ENCODE measurements at regions not wholly inside any gene's neighbourhood (a gene's known extent, or its start where the extent isn't known, plus 50 kb on each side); places are given as distances from the start of the nearest gene placed in this dataset.

- no peak for TF ChIP-seq CTCF (IDR thresholded peaks at IDR 0.05; ENCODE audit: borderline replicate concordance, insufficient read depth, low read depth, low read length)
- no peak overlapping the region for H3K4me3 ChIP-seq (ENCODE audit: low read depth, low read length)
Observed at GRCh38 chr6:156622185-156622584, 155.0 kb upstream of the ARID1B start.

- TF ChIP-seq CTCF (IDR thresholded peaks at IDR 0.05; ENCODE audit: borderline replicate concordance, insufficient read depth, low read depth, low read length): no peak
- no peak overlapping the region for H3K4me3 ChIP-seq (ENCODE audit: low read depth, low read length)
Observed at GRCh38 chr6:156620331-156620730, 156.8 kb upstream of the ARID1B start.

GRCh38 chr6:156618600-156619205 is 158.5 kb upstream of the ARID1B start:
- H3K4me3 ChIP-seq (ENCODE audit: low read depth, low read length): no peak overlapping the region
- TF ChIP-seq CTCF (IDR thresholded peaks at IDR 0.05; ENCODE audit: borderline replicate concordance, insufficient read depth, low read depth, low read length): no peak

GRCh38 chr6:156617941-156618340 is 159.2 kb upstream of the ARID1B start:
- no peak for TF ChIP-seq CTCF (IDR thresholded peaks at IDR 0.05; ENCODE audit: borderline replicate concordance, insufficient read depth, low read depth, low read length)
- H3K4me3 ChIP-seq (ENCODE audit: low read depth, low read length): no peak overlapping the region

GRCh38 chr6:156617376-156617775 is 159.8 kb upstream of the ARID1B start:
- no peak for TF ChIP-seq CTCF (IDR thresholded peaks at IDR 0.05; ENCODE audit: borderline replicate concordance, insufficient read depth, low read depth, low read length)
- H3K4me3 ChIP-seq (ENCODE audit: low read depth, low read length): no peak overlapping the region

- no peak overlapping the region for H3K4me3 ChIP-seq (ENCODE audit: low read depth, low read length)
- TF ChIP-seq CTCF (IDR thresholded peaks at IDR 0.05; ENCODE audit: borderline replicate concordance, insufficient read depth, low read depth, low read length): no peak
Observed at GRCh38 chr6:156616495-156616894, 160.7 kb upstream of the ARID1B start.

- H3K4me3 ChIP-seq (ENCODE audit: low read depth, low read length): no peak overlapping the region
- no peak for TF ChIP-seq CTCF (IDR thresholded peaks at IDR 0.05; ENCODE audit: borderline replicate concordance, insufficient read depth, low read depth, low read length)
Observed at GRCh38 chr6:156613996-156614395, 163.2 kb upstream of the ARID1B start.
